KMS-11 (cell line): ENCODE measurements at regions not wholly inside any gene's neighbourhood (a gene's known extent, or its start where the extent isn't known, plus 50 kb on each side); places are given as distances from the start of the nearest gene placed in this dataset.

Experiments
- H2AFZ ChIP-seq: fragments of 200-600 bp; sonication (generic); 2 replicates; pipeline ENCODE4 v1.6.1; 2016; ENCODE audit warnings: antibody characterized with exemption, mixed run types, low read depth
- H3K27ac ChIP-seq: fragments of 200-600 bp; sonication (generic); 2 replicates; pipeline ENCODE4 v1.6.1; 2016; ENCODE audit warnings: mild to moderate bottlenecking, mixed run types
- H3K27me3 ChIP-seq: fragments of 200-600 bp; sonication (generic); 2 replicates; pipeline ENCODE4 v1.6.1; 2017; ENCODE audit warnings: mild to moderate bottlenecking, low read depth, mixed run types, moderate library complexity; ENCODE audit not compliant: insufficient read depth
- H3K36me3 ChIP-seq: fragments of 200-600 bp; sonication (generic); 2 replicates; pipeline ENCODE4 v1.6.1; 2017; ENCODE audit warnings: mild to moderate bottlenecking, mixed run types; ENCODE audit not compliant: insufficient read depth
- H3K4me1 ChIP-seq: fragments of 200-600 bp; sonication (generic); 2 replicates; pipeline ENCODE4 v1.6.1; 2016; ENCODE audit warnings: mild to moderate bottlenecking, low read depth, mixed run types; ENCODE audit not compliant: poor library complexity, severe bottlenecking
- H3K4me2 ChIP-seq: fragments of 200-600 bp; sonication (generic); 2 replicates; pipeline ENCODE4 v1.7.0; 2016; ENCODE audit warnings: mild to moderate bottlenecking, mixed run types
- H3K4me3 ChIP-seq: fragments of 200-600 bp; sonication (generic); IDR thresholded peaks from 2 replicates; pipeline ENCODE4 v1.6.1; 2017; ENCODE audit warnings: low read depth, low read length, mixed read lengths; ENCODE audit not compliant: insufficient read depth
- H3K79me2 ChIP-seq: fragments of 200-600 bp; sonication (generic); 2 replicates; pipeline ENCODE4 v1.6.1; 2016; ENCODE audit warnings: low read depth, mixed run types; ENCODE audit not compliant: insufficient read depth
- H3K9ac ChIP-seq: fragments of 200-600 bp; sonication (generic); 2 replicates; pipeline ENCODE4 v1.6.1; 2016; ENCODE audit warnings: mild to moderate bottlenecking, mixed run types
- H4K20me1 ChIP-seq: fragments of 200-600 bp; sonication (generic); 2 replicates; pipeline ENCODE4 v1.6.1; 2016; ENCODE audit warnings: mild to moderate bottlenecking, mixed run types; ENCODE audit not compliant: insufficient read depth
- TF ChIP-seq, protein P1 (sequence below): fragments of 200-600 bp; sonication (generic); conservative IDR thresholded peaks from 2 replicates; pipeline ENCODE4 v1.6.1; 2017; ENCODE audit warnings: low read depth, mild to moderate bottlenecking, antibody characterized with exemption, low read length, moderate library complexity, mixed read lengths

DNA sequence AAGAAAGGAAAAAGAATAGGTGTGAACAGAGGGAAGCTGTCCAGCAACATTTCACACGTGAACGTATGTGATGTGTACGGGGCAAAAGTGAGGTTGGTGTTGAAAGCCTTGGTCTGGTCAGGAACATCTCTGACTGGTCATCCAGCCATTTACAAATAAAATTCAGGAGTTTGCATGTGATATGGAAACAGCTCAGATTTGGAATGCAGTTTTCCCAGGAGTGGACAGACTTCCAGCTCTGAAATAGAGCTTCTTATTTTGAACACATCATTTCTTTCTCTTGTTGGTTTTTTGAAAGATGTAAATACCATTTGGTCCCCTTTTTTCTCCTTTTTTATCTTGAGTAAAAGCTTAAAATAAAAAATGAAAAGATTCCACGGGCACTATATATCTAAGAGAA, 566.2 kb upstream of the ZFHX3 start:
- TF ChIP-seq, protein P1, sequence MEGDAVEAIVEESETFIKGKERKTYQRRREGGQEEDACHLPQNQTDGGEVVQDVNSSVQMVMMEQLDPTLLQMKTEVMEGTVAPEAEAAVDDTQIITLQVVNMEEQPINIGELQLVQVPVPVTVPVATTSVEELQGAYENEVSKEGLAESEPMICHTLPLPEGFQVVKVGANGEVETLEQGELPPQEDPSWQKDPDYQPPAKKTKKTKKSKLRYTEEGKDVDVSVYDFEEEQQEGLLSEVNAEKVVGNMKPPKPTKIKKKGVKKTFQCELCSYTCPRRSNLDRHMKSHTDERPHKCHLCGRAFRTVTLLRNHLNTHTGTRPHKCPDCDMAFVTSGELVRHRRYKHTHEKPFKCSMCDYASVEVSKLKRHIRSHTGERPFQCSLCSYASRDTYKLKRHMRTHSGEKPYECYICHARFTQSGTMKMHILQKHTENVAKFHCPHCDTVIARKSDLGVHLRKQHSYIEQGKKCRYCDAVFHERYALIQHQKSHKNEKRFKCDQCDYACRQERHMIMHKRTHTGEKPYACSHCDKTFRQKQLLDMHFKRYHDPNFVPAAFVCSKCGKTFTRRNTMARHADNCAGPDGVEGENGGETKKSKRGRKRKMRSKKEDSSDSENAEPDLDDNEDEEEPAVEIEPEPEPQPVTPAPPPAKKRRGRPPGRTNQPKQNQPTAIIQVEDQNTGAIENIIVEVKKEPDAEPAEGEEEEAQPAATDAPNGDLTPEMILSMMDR: no peak
- no peak overlapping the region for H2AFZ ChIP-seq

DNA sequence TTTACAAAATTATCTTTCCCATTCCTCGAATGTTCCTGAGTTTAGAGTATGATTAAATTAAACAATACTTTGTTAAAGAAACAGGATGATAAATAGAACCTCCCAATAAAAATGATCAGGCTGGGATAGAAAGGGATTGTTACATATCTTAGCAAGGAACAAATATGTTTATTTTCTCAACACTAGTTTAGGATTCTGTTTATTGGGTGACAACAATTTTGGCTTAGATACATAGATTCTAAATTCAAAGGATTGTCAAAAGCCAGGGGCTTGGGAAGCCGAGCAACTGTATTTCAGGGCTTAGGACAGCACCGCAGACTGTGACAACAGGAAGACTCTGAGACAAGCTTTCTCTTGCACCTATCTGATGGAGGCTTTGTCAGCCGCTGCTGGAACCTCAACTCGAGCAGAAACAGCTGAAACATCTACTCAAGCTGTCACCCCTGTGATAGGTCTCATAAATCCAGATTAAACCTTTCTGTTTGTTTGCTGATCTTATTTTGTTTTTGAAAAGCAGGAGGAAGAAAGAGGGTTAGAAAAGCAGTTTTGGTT, 562.8 kb upstream of the ZFHX3 start:
- Histone ChIP-seq H3K4me1 (no peaks in the 10 kb centered on the region), H3K36me3 (no peaks in the 10 kb centered on the region), H3K27ac (no peak overlapping the region), H3K27me3 (no peaks in the 10 kb centered on the region), H3K79me2 (no peaks in the 10 kb centered on the region), H3K9ac (no peak overlapping the region), H3K4me2 (no peak overlapping the region), H2AFZ (no peak overlapping the region), H3K4me3 (no peak overlapping the region), H4K20me1 (no peaks in the 10 kb centered on the region)
- TF ChIP-seq, protein P1: no peak

More for the DNA sequence above, 566.2 kb upstream of the ZFHX3 start:
- Histone ChIP-seq H3K27ac (no peak overlapping the region), H3K4me3 (no peak overlapping the region), H4K20me1 (no peaks in the 10 kb centered on the region), H3K9ac (no peak overlapping the region), H3K4me1 (no peaks in the 10 kb centered on the region), H3K79me2 (no peaks in the 10 kb centered on the region), H3K4me2 (no peak overlapping the region), H3K36me3 (no peaks in the 10 kb centered on the region), H3K27me3 (no peaks in the 10 kb centered on the region)

DNA sequence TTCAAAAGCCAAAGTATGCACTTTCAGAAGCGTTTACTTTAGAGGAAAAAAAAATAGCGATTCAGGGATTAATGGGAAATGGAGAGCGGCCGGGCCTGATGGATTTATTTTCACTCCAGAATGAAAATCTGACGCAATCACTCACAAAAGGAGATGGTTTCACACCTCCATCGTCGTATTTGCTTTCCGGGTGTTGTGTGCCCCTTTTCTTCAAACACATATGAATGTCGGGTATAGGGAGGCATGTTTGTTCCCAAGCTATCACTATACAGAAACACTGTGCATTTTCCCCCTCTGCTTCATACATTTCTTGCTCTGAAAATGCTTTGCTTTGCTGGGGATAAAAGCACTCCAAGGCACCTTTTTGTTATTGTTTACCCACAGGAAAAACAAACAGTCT, 562.2 kb upstream of the ZFHX3 start:
- Histone ChIP-seq H3K9ac (no peak overlapping the region), H3K4me1 (no peaks in the 10 kb centered on the region), H3K36me3 (no peaks in the 10 kb centered on the region), H3K4me2 (no peak overlapping the region), H4K20me1 (no peaks in the 10 kb centered on the region), H3K79me2 (no peaks in the 10 kb centered on the region), H3K27ac (no peak overlapping the region), H3K4me3 (no peak overlapping the region), H3K27me3 (no peaks in the 10 kb centered on the region), H2AFZ (no peak overlapping the region)
- TF ChIP-seq, protein P1: no peak

DNA sequence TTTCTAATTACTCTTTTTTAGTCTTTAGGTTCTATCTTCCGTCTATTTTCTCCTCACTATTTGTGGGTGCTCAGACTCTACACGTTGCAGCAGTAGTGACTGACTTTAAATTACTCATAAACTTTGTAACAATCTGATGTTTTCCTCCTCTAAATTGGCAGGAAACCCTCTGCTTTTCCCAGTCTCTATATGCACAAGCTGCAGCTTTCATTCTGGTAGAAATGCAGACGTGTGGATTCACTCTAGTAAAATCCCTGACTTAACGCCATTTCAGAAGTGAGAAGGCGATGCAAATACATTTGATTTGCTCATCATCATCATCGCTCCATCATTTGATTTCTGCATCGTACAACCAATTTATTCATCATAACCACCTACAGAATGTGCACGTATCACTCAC, 561.0 kb upstream of the ZFHX3 start:
- no peaks in the 10 kb centered on the region for H3K79me2 ChIP-seq
- TF ChIP-seq, protein P1: no peak
- H4K20me1 ChIP-seq: no peaks in the 10 kb centered on the region
- no peak overlapping the region for H3K4me3 ChIP-seq
- no peak overlapping the region for H2AFZ ChIP-seq
- H3K27ac ChIP-seq: no peak overlapping the region
- no peak overlapping the region for H3K4me2 ChIP-seq
- H3K9ac ChIP-seq: no peak overlapping the region
- H3K27me3 ChIP-seq: no peaks in the 10 kb centered on the region
- no peaks in the 10 kb centered on the region for H3K36me3 ChIP-seq
- H3K4me1 ChIP-seq: no peaks in the 10 kb centered on the region
